ENCODE measurements at regions not wholly inside any gene's neighbourhood (a gene's known extent, or its start where the extent isn't known, plus 50 kb on each side); places are given as distances from the start of the nearest gene placed in this dataset.
A peak's percentile ranks its signal among the peaks of the same experiment; 100 is the strongest.
"Not testable (repeated sequence)": the region's sequence is repeated elsewhere in the genome, so short reads cannot be mapped to it uniquely, and the experiment has no call there.

DNA sequence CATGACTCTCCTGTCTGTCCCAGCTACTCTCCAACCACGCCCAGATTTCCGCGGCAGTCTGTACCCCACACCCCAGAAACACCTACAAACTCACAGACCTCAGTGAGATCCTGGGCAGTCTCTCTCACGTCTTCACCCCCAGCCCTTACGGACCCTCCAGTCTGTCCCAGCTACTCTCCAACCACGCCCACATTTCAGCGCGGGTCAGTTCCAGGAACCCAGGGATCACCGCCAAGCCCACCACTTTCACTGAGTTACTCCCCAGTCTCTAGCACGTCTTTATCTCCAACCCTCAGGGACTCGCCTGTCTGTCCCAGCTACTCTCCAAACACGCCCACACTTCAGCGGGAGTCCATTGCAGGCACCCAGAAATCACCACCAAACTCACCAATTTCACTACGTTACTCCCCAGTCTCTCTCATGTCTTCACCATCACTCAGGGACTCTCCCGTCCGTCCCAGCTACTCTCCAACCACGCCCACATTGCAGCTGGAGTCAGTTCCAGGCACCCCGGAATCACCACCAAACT, 528.2 kb downstream of the CWH43 start:
- H3K4me3 ChIP-seq (ENCODE audit: low read length) = peak overlapping the region; percentile 35
- not testable (repeated sequence) for H3K27ac ChIP-seq (ENCODE audit: low read depth, low read length)
- 85% methylated on average over 4 of the region's 18 CpGs for WGBS (ENCODE audit: extremely low coverage, insufficient coverage, low lambda C conversion rate)

GRCh38 chr4:49514841-49515240, 528.8 kb downstream of the CWH43 start:
- not testable (repeated sequence) for H3K27ac ChIP-seq (ENCODE audit: low read depth, low read length); H4K8ac ChIP-seq (ENCODE audit: low read depth, low read length); H3K79me1 ChIP-seq (ENCODE audit: low read length); H2AK5ac ChIP-seq (ENCODE audit: low read length); H3K9ac ChIP-seq (ENCODE audit: low read length); H3K4ac ChIP-seq (ENCODE audit: low read depth, low read length); H3K18ac ChIP-seq (ENCODE audit: low read length); H3K4me2 ChIP-seq (ENCODE audit: low read length); H3K79me2 ChIP-seq (ENCODE audit: control insufficient read depth, insufficient read depth, low read length); H3K23ac ChIP-seq (ENCODE audit: low read length); H2BK5ac ChIP-seq (ENCODE audit: low read length); H3K4me1 ChIP-seq (ENCODE audit: control insufficient read depth, low read depth, low read length); H2BK120ac ChIP-seq (ENCODE audit: low read depth, low read length); H4K5ac ChIP-seq (ENCODE audit: low read length); H3K56ac ChIP-seq (ENCODE audit: low read length); H3K4me3 ChIP-seq (ENCODE audit: low read length); H3K27me3 ChIP-seq (ENCODE audit: insufficient read depth, low read length, poor library complexity); H2BK15ac ChIP-seq (replicated peaks; ENCODE audit: low read depth); H3K36me3 ChIP-seq (ENCODE audit: control insufficient read depth, insufficient read depth, low read length)
- peak; percentile 0 for DNase-seq
- WGBS (ENCODE audit: extremely low coverage, insufficient coverage, low lambda C conversion rate) = no CpG with 5 or more reads among the region's 6 CpGs

More for the DNA sequence above, 528.2 kb downstream of the CWH43 start:
- H2AK5ac ChIP-seq (ENCODE audit: low read length); H3K27me3 ChIP-seq (ENCODE audit: insufficient read depth, low read length, poor library complexity); H2BK15ac ChIP-seq (replicated peaks; ENCODE audit: low read depth); H3K18ac ChIP-seq (ENCODE audit: low read length); H3K4me1 ChIP-seq (ENCODE audit: control insufficient read depth, low read depth, low read length); H4K8ac ChIP-seq (ENCODE audit: low read depth, low read length); H3K9ac ChIP-seq (ENCODE audit: low read length); H3K79me1 ChIP-seq (ENCODE audit: low read length); H3K56ac ChIP-seq (ENCODE audit: low read length); H4K5ac ChIP-seq (ENCODE audit: low read length); H3K4me2 ChIP-seq (ENCODE audit: low read length); H3K79me2 ChIP-seq (ENCODE audit: control insufficient read depth, insufficient read depth, low read length); H3K23ac ChIP-seq (ENCODE audit: low read length); H3K4ac ChIP-seq (ENCODE audit: low read depth, low read length); H2BK5ac ChIP-seq (ENCODE audit: low read length); H2BK120ac ChIP-seq (ENCODE audit: low read depth, low read length); H3K36me3 ChIP-seq (ENCODE audit: control insufficient read depth, insufficient read depth, low read length): not testable (repeated sequence)
- DNase-seq = peak; percentile 4

- not testable (repeated sequence) for H3K79me2 ChIP-seq (ENCODE audit: control insufficient read depth, insufficient read depth, low read length); H4K5ac ChIP-seq (ENCODE audit: low read length); H3K18ac ChIP-seq (ENCODE audit: low read length); H3K4me2 ChIP-seq (ENCODE audit: low read length); H3K4me3 ChIP-seq (ENCODE audit: low read length); H3K4ac ChIP-seq (ENCODE audit: low read depth, low read length); H3K23ac ChIP-seq (ENCODE audit: low read length); H3K9ac ChIP-seq (ENCODE audit: low read length); H4K8ac ChIP-seq (ENCODE audit: low read depth, low read length); H3K27me3 ChIP-seq (ENCODE audit: insufficient read depth, low read length, poor library complexity); H2BK120ac ChIP-seq (ENCODE audit: low read depth, low read length); H2AK5ac ChIP-seq (ENCODE audit: low read length); H2BK15ac ChIP-seq (replicated peaks; ENCODE audit: low read depth); H2BK5ac ChIP-seq (ENCODE audit: low read length); H3K4me1 ChIP-seq (ENCODE audit: control insufficient read depth, low read depth, low read length); H3K27ac ChIP-seq (ENCODE audit: low read depth, low read length); H3K79me1 ChIP-seq (ENCODE audit: low read length); H3K36me3 ChIP-seq (ENCODE audit: control insufficient read depth, insufficient read depth, low read length); H3K56ac ChIP-seq (ENCODE audit: low read length)
- peak; percentile 0 for DNase-seq
- no CpG with 5 or more reads among the region's 10 CpGs for WGBS (ENCODE audit: extremely low coverage, insufficient coverage, low lambda C conversion rate)
These were observed 529.2 kb downstream of the CWH43 start for GRCh38 chr4:49515241-49515640.

GRCh38 chr4:49516096-49516495, 530.0 kb downstream of the CWH43 start:
- not testable (repeated sequence) for H3K23ac ChIP-seq (ENCODE audit: low read length); H4K5ac ChIP-seq (ENCODE audit: low read length); DNase-seq; H2AK5ac ChIP-seq (ENCODE audit: low read length); H3K27ac ChIP-seq (ENCODE audit: low read depth, low read length); H3K79me2 ChIP-seq (ENCODE audit: control insufficient read depth, insufficient read depth, low read length); H2BK15ac ChIP-seq (replicated peaks; ENCODE audit: low read depth); H3K36me3 ChIP-seq (ENCODE audit: control insufficient read depth, insufficient read depth, low read length); H3K79me1 ChIP-seq (ENCODE audit: low read length); H3K9ac ChIP-seq (ENCODE audit: low read length); H3K56ac ChIP-seq (ENCODE audit: low read length); H3K4me1 ChIP-seq (ENCODE audit: control insufficient read depth, low read depth, low read length); H3K27me3 ChIP-seq (ENCODE audit: insufficient read depth, low read length, poor library complexity); H3K4ac ChIP-seq (ENCODE audit: low read depth, low read length); H3K4me3 ChIP-seq (ENCODE audit: low read length); H3K18ac ChIP-seq (ENCODE audit: low read length); H3K4me2 ChIP-seq (ENCODE audit: low read length); H2BK5ac ChIP-seq (ENCODE audit: low read length); H2BK120ac ChIP-seq (ENCODE audit: low read depth, low read length); H4K8ac ChIP-seq (ENCODE audit: low read depth, low read length)
- no CpG with 5 or more reads among the region's 15 CpGs for WGBS (ENCODE audit: extremely low coverage, insufficient coverage, low lambda C conversion rate)

GRCh38 chr4:49516796-49517195, 530.7 kb downstream of the CWH43 start:
- no peak overlapping the region for H3K27ac ChIP-seq (ENCODE audit: low read depth, low read length)
- H3K56ac ChIP-seq (ENCODE audit: low read length) = no peak overlapping the region
- H3K27me3 ChIP-seq (ENCODE audit: insufficient read depth, low read length, poor library complexity) = no peaks in the 10 kb centered on the region
- no peak overlapping the region for H2BK15ac ChIP-seq (replicated peaks; ENCODE audit: low read depth)
- no peak overlapping the region for H3K4ac ChIP-seq (ENCODE audit: low read depth, low read length)
- no peak overlapping the region for H2BK5ac ChIP-seq (ENCODE audit: low read length)
- H3K79me2 ChIP-seq (ENCODE audit: control insufficient read depth, insufficient read depth, low read length) = no peaks in the 10 kb centered on the region
- H3K36me3 ChIP-seq (ENCODE audit: control insufficient read depth, insufficient read depth, low read length) = no peaks in the 10 kb centered on the region
- no peak overlapping the region for H3K18ac ChIP-seq (ENCODE audit: low read length)
- H2BK120ac ChIP-seq (ENCODE audit: low read depth, low read length) = no peak overlapping the region
- no peaks in the 10 kb centered on the region for H3K4me1 ChIP-seq (ENCODE audit: control insufficient read depth, low read depth, low read length)
- no peak overlapping the region for H3K4me2 ChIP-seq (ENCODE audit: low read length)
- no peak overlapping the region for H4K8ac ChIP-seq (ENCODE audit: low read depth, low read length)
- H3K79me1 ChIP-seq (ENCODE audit: low read length) = no peaks in the 10 kb centered on the region
- DNase-seq = no peak
- H3K9ac ChIP-seq (ENCODE audit: low read length) = no peak overlapping the region
- no peak overlapping the region for H4K5ac ChIP-seq (ENCODE audit: low read length)
- no peak overlapping the region for H2AK5ac ChIP-seq (ENCODE audit: low read length)
- H3K4me3 ChIP-seq (ENCODE audit: low read length) = no peak overlapping the region
- WGBS (ENCODE audit: extremely low coverage, insufficient coverage, low lambda C conversion rate) = no CpG with 5 or more reads among the region's 15 CpGs
- H3K23ac ChIP-seq (ENCODE audit: low read length) = no peak overlapping the region

DNA sequence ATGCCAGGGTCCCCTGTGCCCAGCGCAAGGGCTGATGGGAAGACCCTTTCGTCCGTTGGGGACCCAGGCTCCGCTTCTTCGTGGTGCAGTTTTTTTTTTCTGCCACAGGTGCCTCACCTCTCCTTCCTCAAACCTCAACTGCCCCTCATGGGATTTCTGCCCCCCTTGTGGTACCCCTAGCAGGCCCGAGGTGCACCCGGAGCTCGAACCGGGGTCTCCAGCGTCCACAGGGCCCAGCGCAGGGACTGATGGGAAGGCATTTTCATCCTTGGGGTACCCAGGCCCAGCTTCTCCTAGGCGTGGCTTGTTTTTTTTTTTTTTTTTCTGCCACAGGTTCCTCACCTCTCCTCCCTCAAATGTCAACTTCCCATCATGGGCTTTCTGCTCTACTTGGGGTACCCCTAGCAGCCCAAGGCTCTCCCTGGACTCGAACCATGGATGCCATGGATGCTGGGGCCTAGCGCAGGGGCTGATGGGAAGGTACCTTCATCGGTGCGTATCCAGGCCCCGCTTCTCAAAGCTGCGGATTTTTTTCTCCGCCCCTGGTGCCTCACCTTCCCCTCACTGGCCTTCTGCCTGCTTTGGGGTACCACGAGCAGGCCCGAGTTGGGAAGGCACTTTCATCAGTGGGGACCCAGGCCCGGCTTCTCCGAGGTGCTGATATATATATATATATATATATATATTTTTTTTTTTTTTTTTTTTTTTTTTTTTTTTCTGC, 531.6 kb downstream of the CWH43 start:
- H3K36me3 ChIP-seq (ENCODE audit: control insufficient read depth, insufficient read depth, low read length); H3K27ac ChIP-seq (ENCODE audit: low read depth, low read length); H3K4me2 ChIP-seq (ENCODE audit: low read length); H3K9ac ChIP-seq (ENCODE audit: low read length); H4K5ac ChIP-seq (ENCODE audit: low read length); DNase-seq; H4K8ac ChIP-seq (ENCODE audit: low read depth, low read length); H3K4me1 ChIP-seq (ENCODE audit: control insufficient read depth, low read depth, low read length); H2BK120ac ChIP-seq (ENCODE audit: low read depth, low read length); H3K23ac ChIP-seq (ENCODE audit: low read length); H3K4me3 ChIP-seq (ENCODE audit: low read length); H3K79me1 ChIP-seq (ENCODE audit: low read length); H2AK5ac ChIP-seq (ENCODE audit: low read length); H3K56ac ChIP-seq (ENCODE audit: low read length); H2BK5ac ChIP-seq (ENCODE audit: low read length); H3K4ac ChIP-seq (ENCODE audit: low read depth, low read length); H3K79me2 ChIP-seq (ENCODE audit: control insufficient read depth, insufficient read depth, low read length); H3K27me3 ChIP-seq (ENCODE audit: insufficient read depth, low read length, poor library complexity); H2BK15ac ChIP-seq (replicated peaks; ENCODE audit: low read depth); H3K18ac ChIP-seq (ENCODE audit: low read length): not testable (repeated sequence)
- WGBS (ENCODE audit: extremely low coverage, insufficient coverage, low lambda C conversion rate) = no CpG with 5 or more reads among the region's 23 CpGs
